H7 (cell line): ENCODE measurements at regions not wholly inside any gene's neighbourhood (a gene's known extent, or its start where the extent isn't known, plus 50 kb on each side); places are given as distances from the start of the nearest gene placed in this dataset.
"Not testable (repeated sequence)": the region's sequence is repeated elsewhere in the genome, so short reads cannot be mapped to it uniquely, and the experiment has no call there.

Experiments used
- DNase-seq: peaks from one replicate; pipeline ENCODE4 v3.0.0; 2012
- H3K27me3 ChIP-seq: 2 replicates; pipeline ENCODE4 v1.6.0; 2011; ENCODE audit warnings: mild to moderate bottlenecking, low read length; ENCODE audit not compliant: control insufficient read depth, insufficient read depth
- H3K36me3 ChIP-seq: replicated peaks from 2 replicates; pipeline ENCODE4 v1.5.1; 2011; ENCODE audit warnings: low read length; ENCODE audit not compliant: control insufficient read depth, insufficient read depth
- H3K4me3 ChIP-seq: 2 replicates; pipeline ENCODE4 v1.5.1; 2011; ENCODE audit warnings: low read depth, mild to moderate bottlenecking, control low read depth, low read length, moderate library complexity; ENCODE audit not compliant: insufficient read depth

DNA sequence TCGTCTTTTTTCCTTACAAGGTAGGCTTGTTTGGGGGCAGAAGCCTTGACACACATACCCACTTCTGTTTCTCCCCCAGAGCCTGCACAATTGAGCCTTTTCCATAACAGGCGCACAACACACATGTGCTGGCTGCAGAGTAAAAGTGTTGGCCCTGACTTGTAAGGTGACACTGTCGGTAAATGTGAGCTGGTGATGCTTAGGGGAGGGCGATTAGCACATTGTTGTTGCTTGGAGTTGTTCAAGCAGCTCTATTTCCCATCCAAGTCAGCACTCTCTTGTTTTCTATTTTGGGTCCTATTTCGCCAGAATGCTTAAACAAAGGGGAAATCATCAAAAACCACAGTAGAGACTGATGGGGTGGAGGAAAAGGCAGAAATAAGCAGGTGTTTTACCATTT lies 51.9 kb upstream of the PTPRJ start:
- Histone ChIP-seq H3K27me3 (no peaks in the 10 kb centered on the region), H3K36me3 (no peaks in the 10 kb centered on the region), H3K4me3 (no peak overlapping the region)
- DNase-seq = no peak

DNA sequence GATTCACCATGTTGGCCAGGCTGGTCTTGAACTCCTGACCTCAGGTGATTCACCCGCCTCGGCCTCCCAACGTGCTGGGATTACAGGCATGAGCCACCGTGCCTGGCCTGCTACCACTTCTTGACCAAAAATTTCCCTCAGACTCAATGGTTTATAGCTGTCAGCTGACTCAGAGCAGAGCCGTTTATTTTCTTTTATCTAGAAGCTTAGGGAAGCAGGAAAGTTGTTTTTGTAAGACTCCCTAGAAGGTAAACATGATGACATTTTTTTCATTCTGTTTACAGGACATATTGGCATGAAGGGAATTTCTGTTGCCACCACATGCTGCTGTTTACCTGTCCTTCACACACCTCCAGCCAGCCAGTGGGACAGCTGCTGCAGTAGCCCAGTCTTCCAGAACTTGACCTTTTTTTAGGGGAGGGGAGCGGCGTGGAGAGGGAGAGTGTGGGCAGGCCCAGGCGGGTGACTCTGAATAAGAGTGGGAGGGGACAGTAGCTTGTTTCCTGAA lies 56.1 kb upstream of the PTPRJ start:
- Histone ChIP-seq H3K27me3 (no peaks in the 10 kb centered on the region), H3K36me3 (no peaks in the 10 kb centered on the region), H3K4me3 (no peak overlapping the region)
- no peak for DNase-seq

DNA sequence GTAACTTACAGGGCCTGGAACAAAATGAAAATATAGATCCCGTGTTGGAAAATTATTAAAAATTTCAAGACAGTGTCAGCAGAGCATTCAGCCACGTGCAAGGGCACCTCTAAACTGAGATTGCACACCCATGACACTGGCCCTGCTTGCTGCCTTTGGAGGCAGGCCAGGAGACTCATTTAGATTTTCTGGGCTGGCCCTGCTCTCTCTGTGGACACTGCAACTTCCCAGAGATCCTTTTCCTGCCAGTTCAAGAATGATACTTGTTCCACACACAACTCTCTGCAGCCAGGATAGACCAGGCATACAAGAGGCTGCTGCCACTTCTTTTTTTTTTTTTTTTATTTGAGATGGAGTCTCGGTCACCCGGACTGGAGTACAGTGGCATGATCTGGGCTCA lies 56.7 kb upstream of the PTPRJ start:
- DNase-seq = no peak
- Histone ChIP-seq H3K36me3 (no peaks in the 10 kb centered on the region), H3K4me3 (no peak overlapping the region), H3K27me3 (no peaks in the 10 kb centered on the region)

DNA sequence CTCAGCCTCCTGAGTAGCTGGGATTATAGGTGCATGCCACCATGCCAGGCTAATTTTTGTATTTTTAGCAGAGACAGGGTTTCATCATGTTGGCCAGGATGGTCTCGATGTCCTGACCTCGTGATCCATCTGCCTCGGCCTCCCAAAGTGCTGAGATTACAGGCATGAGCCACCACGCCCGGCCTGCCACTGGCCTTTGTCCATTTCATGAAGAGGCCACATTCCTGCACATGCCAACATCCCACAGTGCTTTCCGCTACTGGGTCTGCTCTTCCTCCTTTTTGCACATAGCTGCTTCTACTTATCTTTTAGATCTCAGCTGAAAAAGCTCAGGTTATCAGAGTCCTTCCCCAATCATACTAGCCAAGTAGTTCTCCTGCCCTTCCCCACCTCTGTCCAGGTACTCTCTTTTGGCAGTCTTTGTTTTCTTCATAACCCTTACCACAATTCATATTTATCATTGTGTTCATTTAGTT lies 59.2 kb upstream of the PTPRJ start:
- not testable (repeated sequence) for DNase-seq, H3K4me3 ChIP-seq, H3K27me3 ChIP-seq, H3K36me3 ChIP-seq

DNA sequence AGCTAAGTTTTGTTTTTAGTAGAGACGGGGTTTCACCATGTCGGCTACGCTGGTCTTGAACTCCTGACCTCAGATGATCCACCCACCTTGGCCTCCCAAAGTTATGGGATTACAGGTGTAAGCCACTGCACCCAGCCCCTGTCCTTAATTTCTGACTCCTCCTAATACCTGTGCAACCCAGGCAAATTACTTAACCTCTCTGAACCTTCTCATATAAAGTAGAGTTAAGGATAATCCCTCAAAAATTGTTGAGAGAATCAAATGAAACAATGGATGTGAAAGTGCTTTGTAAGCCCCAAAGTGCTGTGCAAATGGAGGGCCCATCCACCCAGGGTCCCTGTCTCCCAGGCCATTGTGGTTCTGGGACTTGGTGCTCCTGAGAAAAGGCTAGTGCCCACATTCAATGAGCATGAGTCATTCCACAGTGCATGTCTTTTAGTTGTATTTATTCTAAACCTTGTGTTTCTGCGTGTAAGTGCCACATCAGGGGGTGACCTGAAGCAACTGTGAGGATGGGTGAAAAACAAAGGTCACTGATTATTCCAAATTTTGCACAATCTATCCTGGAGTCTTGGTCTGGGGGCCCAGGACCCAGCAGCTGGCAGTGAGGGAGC lies 61.4 kb upstream of the PTPRJ start:
- DNase-seq = no peak

DNA sequence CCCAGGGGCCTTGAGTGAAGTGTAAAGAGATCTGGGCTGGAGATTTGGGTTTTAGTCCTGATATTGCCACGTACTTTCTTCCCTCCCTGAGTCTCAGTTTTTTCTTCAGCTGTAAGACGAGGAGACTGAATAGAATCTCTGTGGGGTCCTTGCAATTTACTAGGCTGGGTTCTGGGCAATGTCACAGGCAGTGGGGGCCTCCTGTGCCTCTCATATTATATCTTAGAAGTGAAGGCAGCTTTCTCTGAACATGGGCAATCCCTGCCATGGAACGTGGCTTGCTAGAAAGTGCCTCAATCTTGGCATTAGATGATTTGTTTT lies 62.0 kb upstream of the PTPRJ start:
- H3K4me3 ChIP-seq = no peak overlapping the region
- DNase-seq = no peak

More for the DNA sequence above, 61.4 kb upstream of the PTPRJ start:
- H3K27me3 ChIP-seq = no peaks in the 10 kb centered on the region
- H3K36me3 ChIP-seq = no peaks in the 10 kb centered on the region
- no peak overlapping the region for H3K4me3 ChIP-seq

GRCh38 chr11:47917599-47918369 lies 62.6 kb upstream of the PTPRJ start:
- peak; percentile 61 for DNase-seq
- H3K27me3 ChIP-seq = no peaks in the 10 kb centered on the region
- no peaks in the 10 kb centered on the region for H3K36me3 ChIP-seq
- H3K4me3 ChIP-seq = no peak overlapping the region

More for the DNA sequence above, 62.0 kb upstream of the PTPRJ start:
- Histone ChIP-seq H3K36me3 (no peaks in the 10 kb centered on the region), H3K27me3 (no peaks in the 10 kb centered on the region)

GRCh38 chr11:47916361-47916841 lies 64.0 kb upstream of the PTPRJ start:
- H3K4me3 ChIP-seq = no peak overlapping the region
- no peak for DNase-seq
- no peaks in the 10 kb centered on the region for H3K36me3 ChIP-seq
- no peaks in the 10 kb centered on the region for H3K27me3 ChIP-seq

DNA sequence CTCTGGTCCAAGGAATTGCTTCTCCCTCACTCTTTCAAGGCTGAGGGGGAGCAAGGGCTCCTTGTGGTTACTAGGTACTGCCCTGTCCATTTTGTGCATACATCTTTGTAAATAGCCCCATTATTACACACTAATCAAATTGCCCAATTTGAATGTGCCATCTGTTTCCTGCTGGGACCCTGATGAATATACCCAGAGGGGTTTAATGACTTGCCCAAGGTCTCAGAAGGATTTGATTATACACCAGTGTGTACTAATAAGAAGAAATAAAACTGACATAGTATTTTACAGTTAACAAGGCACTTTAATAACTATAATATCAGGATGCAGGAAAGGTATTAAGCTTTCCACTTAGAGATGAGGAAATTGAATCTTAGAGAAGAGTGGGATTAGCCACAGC lies 64.6 kb upstream of the PTPRJ start:
- no peak for DNase-seq
- Histone ChIP-seq H3K27me3 (no peaks in the 10 kb centered on the region), H3K36me3 (no peaks in the 10 kb centered on the region), H3K4me3 (no peak overlapping the region)

DNA sequence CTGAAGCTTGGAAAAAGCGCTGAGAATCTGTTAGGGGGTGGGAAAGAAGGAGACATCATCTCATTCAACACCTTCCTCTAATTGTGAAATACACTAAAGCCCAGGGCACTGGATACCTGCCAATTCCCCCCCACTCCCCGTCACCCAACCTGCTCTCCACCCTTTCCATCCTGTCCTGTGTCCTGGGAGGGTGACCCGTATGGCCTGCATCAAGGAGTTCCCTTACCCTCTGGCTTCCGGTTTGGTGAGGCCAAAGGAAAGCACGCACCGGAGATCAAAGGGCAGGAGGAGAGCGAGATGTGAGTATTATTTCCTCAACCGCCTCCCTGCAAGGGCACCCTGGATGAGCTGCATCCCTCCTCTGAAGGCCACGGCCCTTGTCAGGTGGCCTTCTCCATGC lies 65.0 kb upstream of the PTPRJ start:
- Histone ChIP-seq H3K27me3 (no peaks in the 10 kb centered on the region), H3K36me3 (no peaks in the 10 kb centered on the region), H3K4me3 (no peak overlapping the region)
- no peak for DNase-seq

- H3K36me3 ChIP-seq = no peaks in the 10 kb centered on the region
- DNase-seq = no peak
- no peak overlapping the region for H3K4me3 ChIP-seq
- no peaks in the 10 kb centered on the region for H3K27me3 ChIP-seq
Observed at GRCh38 chr11:47914743-47915142, 65.6 kb upstream of the PTPRJ start.

DNA sequence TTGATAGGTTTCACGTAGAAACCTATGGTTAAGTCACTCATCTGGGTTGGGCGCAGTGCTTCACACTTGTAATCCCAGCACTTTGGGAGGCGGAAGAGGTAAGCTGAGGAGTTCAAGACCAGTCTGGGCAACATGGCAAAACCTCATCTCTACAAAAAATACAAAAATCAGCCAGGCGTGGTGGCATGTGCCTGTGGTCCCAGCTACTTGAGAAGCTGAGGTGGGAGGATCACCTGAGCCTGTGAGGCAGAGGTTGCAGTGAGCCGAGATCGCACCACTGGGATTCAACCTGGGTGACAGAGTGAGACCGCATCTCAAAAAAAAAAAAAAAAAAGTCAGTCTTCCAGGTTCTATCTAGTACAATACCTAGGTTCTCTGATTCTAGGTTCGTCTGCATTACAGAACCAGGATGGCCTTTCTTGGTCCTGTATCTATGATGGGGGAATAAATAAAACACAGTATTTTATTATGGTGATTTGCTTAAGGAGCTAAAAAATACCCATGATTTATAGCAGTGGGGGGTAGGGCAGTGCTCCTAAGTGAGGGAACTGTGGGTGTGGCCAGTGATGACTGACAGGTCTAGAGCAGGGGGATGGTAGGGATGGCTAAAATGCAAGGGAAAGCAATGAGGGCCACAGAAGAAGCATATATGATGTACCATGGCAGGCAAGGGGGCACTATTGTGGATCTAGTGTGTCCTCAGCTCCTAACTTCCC lies 65.5 kb upstream of the NUP160 start:
- Histone ChIP-seq H3K27me3 (no peaks in the 10 kb centered on the region), H3K4me3 (no peak overlapping the region), H3K36me3 (no peaks in the 10 kb centered on the region)
- no peak for DNase-seq

DNA sequence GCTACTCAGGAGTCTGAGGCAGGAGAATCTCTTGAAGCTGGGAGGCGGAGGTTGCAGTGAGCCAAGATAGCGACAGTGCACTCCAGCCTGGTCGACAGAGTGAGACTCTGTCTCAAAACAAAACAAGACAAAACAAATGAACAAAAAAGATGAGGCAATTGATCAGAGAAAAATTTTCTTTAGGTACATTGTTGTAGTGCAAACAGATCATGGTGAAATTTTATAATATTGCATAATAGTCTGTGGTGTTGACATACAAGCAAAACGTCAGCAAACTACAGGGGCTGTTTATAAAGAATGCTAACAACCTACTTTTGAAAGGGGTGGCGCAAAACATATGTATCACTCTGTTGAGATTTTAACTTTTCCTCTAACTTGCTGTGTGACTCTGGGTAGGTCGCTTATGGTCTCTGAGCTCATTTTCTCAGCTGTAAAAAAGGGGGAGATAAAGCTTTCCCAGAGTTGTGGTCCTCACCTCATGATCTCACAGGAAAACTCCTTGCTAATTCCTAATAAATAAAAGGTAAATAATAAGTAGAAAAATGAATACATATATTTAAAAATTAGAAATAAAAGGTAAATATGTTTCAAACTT lies 64.8 kb upstream of the NUP160 start:
- Histone ChIP-seq H3K36me3 (no peaks in the 10 kb centered on the region), H3K27me3 (no peaks in the 10 kb centered on the region), H3K4me3 (no peak overlapping the region)
- no peak for DNase-seq

GRCh38 chr11:47911149-47911548 lies 63.0 kb upstream of the NUP160 start:
- Histone ChIP-seq H3K36me3 (no peaks in the 10 kb centered on the region), H3K4me3 (no peak overlapping the region), H3K27me3 (no peaks in the 10 kb centered on the region)
- no peak for DNase-seq
